Jurkat, Clone E6-1 (cell line): ENCODE measurements at regions not wholly inside any gene's neighbourhood (a gene's known extent, or its start where the extent isn't known, plus 50 kb on each side); places are given as distances from the start of the nearest gene placed in this dataset.

Experiments
- DNase-seq: peaks from one replicate; pipeline ENCODE4 v3.0.0-alpha.2; 2011; ENCODE audit warnings: low read depth, low spot score
- H3K4me3 ChIP-seq: 2 replicates; pipeline ENCODE4 v1.5.1; 2011; ENCODE audit warnings: mild to moderate bottlenecking, low read length, control low read depth, moderate library complexity

DNA sequence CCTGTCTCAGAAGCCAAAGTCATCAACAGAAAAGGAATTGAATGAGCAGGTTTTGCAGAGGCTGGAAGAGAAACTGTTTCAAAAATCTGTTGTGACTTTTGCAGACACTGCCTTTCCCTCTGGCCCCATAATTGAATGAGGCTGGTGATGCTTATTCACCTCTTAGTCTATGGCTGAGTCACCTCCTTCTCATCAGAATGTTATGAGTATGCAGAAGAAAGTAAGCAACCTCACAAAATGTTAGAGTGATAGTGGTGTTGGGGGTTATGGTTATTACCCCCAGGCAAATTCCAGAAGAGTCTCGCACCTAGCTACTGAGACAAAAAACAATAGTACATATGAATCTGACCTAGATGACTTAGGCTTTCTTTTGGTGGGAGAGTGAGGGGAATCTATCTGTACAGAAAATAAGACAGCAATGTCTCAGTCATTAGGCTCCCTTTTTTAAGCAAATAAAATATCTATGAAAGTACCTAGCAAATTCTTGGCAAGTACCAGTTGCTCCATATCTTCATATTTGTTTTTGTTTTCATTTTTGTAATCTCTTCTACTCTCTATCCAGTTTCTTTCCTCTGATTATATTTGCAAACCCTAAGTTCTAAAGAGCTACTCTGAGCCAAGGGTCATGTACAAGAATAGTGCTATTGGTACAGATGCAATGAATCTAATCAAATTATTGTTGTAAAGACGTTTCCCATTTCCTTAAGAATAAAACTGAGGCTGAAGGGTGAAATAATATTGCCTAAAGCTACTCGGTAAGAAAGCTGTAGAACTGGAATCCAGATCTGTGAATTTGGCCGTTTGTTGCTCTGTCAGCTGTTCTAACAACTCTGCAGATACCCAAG is 498.1 kb upstream of the TNC start:
- DNase-seq = no peak
- no peak overlapping the region for H3K4me3 ChIP-seq

- DNase-seq = no peak
- H3K4me3 ChIP-seq = no peak overlapping the region
These were observed 498.8 kb upstream of the TNC start for GRCh38 chr9:115616666-115617239.

DNA sequence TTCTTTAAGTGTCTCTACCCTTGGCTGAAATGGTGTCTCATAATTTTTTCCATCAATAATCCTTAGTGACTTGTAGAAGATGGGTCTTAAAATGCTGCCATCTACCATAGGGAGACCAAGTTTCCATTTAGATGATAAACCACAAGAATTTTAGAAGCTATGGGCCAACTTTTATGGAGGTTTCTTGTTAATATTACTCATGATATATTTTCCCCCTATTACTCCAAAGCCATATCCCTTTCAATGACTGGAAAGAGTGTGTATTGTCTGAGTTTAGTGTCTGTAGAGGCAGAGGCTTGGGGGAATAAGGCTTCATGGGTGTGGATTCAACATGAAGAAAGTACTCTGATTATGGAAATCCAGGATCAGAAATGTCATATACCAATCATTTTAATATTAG is 507.3 kb upstream of the TNC start:
- no peak for DNase-seq
- H3K4me3 ChIP-seq = no peak overlapping the region

- DNase-seq = no peak
- no peak overlapping the region for H3K4me3 ChIP-seq
These were observed 508.0 kb upstream of the TNC start for GRCh38 chr9:115625954-115626353.

- no peak for DNase-seq
- no peak overlapping the region for H3K4me3 ChIP-seq
These were observed 509.6 kb upstream of the TNC start for GRCh38 chr9:115627511-115627910.

DNA sequence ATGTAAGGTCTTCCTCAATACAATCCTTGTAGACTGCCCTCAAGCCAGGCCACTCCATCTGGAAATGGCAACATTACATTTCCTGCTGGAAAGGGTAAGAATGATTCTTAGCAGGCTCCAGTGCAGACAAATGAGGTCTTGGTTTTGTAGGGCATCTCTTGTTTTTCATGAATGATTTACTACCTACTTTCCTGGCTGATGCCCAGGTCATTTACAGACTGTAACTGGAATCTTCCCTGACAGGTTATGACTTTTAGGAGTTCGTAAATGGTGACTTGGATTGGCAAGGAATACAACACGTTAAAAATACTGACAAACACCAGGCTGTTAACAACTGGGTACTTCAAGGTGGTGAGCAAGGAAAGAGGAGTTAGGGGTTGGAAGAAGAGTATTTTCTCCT is 510.5 kb upstream of the TNC start:
- DNase-seq = no peak
- H3K4me3 ChIP-seq = no peak overlapping the region

DNA sequence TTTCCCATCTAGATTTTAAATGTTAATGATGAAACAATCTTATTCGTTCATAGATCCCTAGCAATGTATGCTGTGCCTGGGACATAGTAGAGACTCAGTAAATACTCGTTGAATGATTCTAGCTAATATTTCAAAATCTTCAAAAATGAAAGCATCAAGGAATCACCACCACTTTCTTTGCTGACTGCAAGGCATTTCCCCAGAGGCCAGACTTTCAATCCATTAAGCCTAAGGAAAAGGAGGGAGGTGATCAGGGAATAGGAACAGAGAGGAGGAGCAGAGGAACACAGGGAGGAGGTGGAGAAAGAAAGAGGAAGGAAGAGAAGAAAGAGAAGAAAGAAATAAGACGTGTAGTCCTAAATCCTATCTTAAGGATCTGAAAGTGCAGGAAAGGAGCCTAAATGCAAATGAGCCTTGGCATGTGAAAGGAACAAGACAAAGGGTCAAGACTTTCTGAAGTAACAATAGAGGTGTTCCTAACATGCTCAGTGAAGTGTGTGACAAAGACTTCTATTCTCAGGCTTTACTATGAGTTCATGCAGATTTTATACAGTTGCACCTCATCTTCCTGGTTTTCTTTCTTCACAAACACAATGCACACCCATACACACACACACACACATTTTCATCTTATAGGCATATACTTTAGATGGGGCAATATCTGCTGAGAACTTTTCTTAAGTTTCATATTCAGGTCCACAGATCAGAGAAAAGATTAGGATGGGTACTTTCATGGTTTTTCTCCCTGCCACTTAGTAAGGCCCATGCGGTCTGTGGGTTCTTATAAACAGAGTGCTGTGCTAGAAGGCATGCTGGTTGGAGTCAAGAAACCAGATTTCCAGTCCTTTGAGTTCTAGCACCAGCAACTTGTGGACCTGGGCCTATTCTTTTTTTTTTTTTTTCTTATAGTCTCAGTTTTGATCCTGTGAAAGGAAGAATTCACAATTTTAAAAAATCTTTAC is 512.2 kb upstream of the TNC start:
- H3K4me3 ChIP-seq = no peak overlapping the region
- DNase-seq = peak; percentile 52

GRCh38 chr9:115632391-115632790 is 514.4 kb upstream of the TNC start:
- no peak for DNase-seq
- H3K4me3 ChIP-seq = no peak overlapping the region

GRCh38 chr9:115633104-115633503 is 515.1 kb upstream of the TNC start:
- DNase-seq = no peak
- H3K4me3 ChIP-seq = no peak overlapping the region

DNA sequence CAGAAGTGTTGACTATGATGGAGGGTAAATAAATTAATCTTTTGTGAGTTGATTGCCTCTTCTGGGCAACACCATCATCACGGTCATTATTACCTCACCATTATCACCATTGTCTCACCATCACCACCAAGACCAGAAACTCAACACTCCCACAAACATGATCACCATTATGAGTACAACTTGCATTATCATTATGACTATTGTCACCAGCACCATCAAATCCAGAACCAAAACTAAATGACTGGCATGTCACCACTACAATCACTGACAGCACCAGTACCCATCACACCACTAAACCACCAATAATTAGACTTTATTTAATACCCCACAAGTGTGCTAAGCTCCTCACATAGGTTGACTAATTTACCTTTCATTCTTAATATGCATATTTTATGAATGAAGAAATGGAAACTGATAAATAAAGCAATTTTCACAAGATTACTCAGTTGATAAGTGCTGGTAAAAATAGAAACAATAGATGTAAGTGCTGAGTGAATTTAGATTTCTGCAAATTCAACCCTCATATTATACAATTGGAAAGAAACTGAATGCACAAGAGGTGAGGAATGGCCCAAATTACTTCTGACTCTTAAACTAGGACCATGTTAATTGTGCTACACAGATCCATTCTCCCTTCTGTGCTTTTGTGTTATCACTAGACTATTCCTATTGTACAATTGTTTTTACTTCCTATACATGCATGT is 517.8 kb upstream of the PAPPA start:
- no peak for DNase-seq
- no peak overlapping the region for H3K4me3 ChIP-seq

DNA sequence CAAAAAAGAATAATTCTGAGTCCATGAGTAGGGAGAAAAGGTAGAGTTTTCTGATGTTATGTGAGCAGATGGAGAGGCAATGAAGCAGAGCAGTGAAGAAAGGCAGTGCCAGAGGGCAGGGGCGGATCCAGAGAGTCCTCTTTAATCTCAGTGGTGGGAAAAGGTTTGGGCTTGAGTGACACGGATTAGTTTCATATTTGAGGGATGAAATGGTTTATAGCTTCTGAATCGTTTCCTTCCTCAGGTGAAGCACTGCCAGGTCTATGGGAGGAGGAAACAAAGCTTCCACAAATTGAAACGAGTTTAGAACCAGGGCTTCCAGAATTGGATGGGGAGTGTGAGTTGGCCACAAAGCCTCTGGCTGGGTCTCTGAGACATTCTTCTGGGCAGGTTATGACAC is 517.0 kb upstream of the PAPPA start:
- no peak for DNase-seq
- no peak overlapping the region for H3K4me3 ChIP-seq

DNA sequence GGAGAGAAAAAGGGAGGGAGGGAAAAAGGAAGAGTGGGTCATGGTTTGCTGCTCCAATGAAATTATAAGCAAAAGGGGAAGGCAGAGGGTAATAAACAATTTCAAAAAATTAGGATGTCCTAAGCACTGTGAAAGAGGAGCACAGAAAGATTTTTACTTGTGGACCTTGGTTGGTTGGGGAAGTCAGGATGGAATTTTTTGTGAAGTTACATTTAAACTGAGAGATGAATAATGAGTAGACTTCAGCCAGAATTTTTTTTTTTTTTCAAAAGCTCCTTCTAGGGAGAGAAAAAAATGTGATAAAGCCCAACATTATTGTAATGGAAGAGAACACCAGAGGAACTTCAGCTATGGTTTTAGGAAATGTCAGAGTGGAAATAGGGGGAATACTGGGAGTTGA is 515.9 kb upstream of the PAPPA start:
- H3K4me3 ChIP-seq = no peak overlapping the region
- no peak for DNase-seq

DNA sequence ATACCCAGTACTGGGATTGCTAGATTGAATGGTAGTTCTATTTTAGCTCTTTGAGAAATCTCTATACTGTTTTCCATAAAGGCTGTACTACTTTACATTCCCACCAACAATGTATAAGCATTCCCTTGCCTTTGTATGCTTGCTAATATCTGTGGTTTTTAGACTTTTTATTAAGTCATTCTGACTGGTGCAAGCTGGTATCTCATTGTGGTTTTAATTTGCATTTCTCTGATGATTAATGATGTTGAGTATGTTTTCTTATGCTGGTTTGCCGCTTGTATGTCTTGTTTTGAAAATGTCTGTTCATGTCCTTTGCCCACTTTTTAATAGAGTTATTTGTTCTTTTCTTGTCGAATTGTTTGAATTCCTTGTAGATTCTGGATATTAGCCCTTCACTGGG is 512.7 kb upstream of the PAPPA start:
- no peak overlapping the region for H3K4me3 ChIP-seq
- no peak for DNase-seq

- H3K4me3 ChIP-seq = no peak overlapping the region
- no peak for DNase-seq
These were observed 511.3 kb upstream of the PAPPA start for GRCh38 chr9:115642285-115642684.

GRCh38 chr9:115643948-115644727 is 509.5 kb upstream of the PAPPA start:
- H3K4me3 ChIP-seq = no peak overlapping the region
- DNase-seq = no peak

DNA sequence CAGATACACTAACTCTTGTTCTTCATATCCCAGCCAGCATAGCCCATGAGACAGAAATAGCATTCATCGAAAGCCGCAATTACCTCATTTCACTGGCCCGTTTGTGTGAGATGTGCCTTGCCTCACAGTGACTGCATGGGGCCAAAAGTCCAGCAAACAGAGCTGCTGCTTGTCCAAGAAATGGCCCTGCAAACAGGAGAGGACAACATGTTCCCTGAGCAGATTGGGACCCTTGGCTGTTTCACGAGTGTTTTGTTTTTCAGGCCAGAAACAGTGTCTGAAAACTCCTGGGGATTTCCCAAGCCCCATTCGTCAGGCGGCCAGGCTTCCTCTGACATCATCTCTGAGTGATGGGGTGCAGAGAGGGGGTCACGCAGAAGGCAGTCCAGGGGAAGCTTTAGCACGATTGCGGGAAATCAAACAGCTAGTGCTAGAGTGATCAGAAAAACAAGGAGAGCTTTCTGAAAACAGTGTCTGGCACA is 503.6 kb upstream of the PAPPA start:
- no peak overlapping the region for H3K4me3 ChIP-seq

GRCh38 chr9:115650768-115651167 is 502.8 kb upstream of the PAPPA start:
- H3K4me3 ChIP-seq = no peak overlapping the region

More for the DNA sequence above, 503.6 kb upstream of the PAPPA start:
- no peak for DNase-seq

DNA sequence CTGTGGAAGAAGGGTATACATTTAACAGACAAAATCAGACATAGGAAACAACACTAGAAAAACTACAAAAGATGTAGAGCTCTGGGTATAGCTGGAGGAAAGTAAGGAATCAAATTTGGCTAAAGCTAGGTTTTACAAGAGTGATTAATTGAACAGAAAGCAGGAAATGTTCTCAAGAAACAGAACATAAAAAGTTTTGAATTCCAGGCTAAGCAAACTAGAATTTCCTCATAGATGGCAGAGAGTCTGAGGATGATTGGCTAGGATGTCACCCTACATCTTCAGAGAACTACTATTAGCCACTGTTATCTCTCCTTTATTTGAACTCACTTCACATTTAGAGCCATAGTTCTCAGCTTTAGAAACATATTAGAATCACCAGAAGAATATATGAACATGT is 502.1 kb upstream of the PAPPA start:
- DNase-seq = no peak
- H3K4me3 ChIP-seq = no peak overlapping the region

More at GRCh38 chr9:115650768-115651167, 502.8 kb upstream of the PAPPA start:
- no peak for DNase-seq
